ENCODE measurements at regions not wholly inside any gene's neighbourhood (a gene's known extent, or its start where the extent isn't known, plus 50 kb on each side); places are given as distances from the start of the nearest gene placed in this dataset.
"Not testable (repeated sequence)": the region's sequence is repeated elsewhere in the genome, so short reads cannot be mapped to it uniquely, and the experiment has no call there.

DNA sequence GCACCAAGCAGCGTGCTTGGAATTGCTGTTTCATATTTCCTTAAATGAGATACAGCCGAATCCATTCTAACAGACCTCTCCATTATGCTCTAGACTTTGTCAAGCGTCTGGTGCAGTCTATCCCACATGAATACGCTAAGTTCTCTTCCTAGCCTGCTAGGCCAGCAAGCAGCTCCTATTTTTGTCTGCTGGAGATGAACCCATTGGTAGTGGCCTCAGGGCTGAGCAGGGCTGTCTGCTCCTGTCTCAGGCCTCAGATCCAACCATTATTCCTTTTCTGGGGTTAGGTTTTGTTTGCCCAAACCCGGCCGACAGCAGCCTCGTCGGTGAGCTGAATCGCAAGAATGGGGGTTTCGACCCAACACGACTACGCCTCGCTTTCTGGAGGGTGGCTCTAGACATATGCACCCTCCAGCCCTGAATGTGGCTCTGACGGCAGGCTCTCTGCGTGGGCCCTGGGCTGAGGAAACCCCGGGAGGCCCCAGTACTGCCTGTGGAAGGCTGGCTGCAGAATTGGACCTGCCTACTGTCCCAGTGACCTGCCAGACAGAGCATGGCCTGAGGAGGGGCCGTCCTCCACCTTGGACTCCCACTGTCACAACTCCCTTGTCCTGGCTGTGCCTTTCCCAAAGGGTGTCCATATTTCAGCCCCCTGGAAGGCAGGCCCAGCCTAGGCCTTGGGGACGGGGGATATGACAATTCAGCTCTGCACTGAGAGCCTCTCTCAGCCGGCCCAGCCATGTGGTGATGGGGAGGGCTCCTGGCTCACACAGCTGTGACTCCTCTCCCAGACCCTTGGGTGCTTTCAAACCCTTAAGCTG lies 267.9 kb upstream of the TCERG1L start:
- ChIA-PET CTCF (no interaction called here), POLR2A (no interaction called here)
- Histone ChIP-seq H3K27ac (ENCODE audit: low read depth, low read length) (no peak overlapping the region), H3K9me3 (ENCODE audit: control insufficient read depth, insufficient read depth, low read length) (peaks cover 69% of the 10 kb centered on the region), H3K27me3 (ENCODE audit: control insufficient read depth, insufficient read depth, low read length) (no peaks in the 10 kb centered on the region), H3K4me3 (ENCODE audit: low read depth, low read length) (no peak overlapping the region)
- DNase-seq (ENCODE audit: low read depth, low spot score): no peak
- no peak for TF ChIP-seq CTCF (IDR thresholded peaks at IDR 0.05; ENCODE audit: low read depth, low read length)

DNA sequence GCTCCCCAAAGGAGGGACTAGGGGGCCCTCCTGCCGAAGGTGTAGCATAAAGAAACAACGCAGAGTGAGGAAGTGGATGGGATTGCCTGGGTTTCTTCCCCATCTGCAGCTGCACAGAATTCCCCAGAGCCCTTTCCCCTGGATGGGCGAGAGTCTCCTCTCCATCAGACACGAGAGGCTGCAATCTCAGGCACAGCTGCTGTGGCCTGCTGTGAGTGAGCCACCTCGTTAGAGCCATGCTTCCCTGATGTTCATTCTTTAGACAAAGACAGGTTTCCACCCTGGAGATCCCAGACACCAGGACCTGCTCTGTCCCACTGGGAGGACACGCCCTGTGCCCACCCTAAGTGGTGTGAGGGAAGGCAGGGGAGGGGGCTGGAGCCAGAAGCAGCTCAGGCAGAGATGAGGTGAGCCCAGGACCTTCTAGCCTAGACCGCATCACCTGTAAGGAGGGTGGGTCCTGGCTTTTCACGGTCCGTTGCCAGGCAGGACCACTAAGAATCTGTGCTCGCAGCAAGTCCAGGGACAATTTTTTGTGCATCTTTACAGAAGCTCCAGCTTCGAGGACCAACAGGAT lies 268.6 kb upstream of the TCERG1L start:
- Histone ChIP-seq H3K27me3 (ENCODE audit: control insufficient read depth, insufficient read depth, low read length) (no peaks in the 10 kb centered on the region), H3K4me3 (ENCODE audit: low read depth, low read length) (no peak overlapping the region), H3K27ac (ENCODE audit: low read depth, low read length) (no peak overlapping the region), H3K9me3 (ENCODE audit: control insufficient read depth, insufficient read depth, low read length) (peaks cover 68% of the 10 kb centered on the region)
- ChIA-PET POLR2A (no interaction called here), CTCF (no interaction called here)
- no peak for TF ChIP-seq CTCF (IDR thresholded peaks at IDR 0.05; ENCODE audit: low read depth, low read length)
- no peak for DNase-seq (ENCODE audit: low read depth, low spot score)

GRCh38 chr10:131580674-131581073 lies 269.2 kb upstream of the TCERG1L start:
- H3K9me3 ChIP-seq (ENCODE audit: control insufficient read depth, insufficient read depth, low read length): peaks cover 67% of the 10 kb centered on the region
- DNase-seq (ENCODE audit: low read depth, low spot score): no peak
- ChIA-PET CTCF (no interaction called here), POLR2A (no interaction called here)
- no peak overlapping the region for H3K27ac ChIP-seq (ENCODE audit: low read depth, low read length)
- TF ChIP-seq CTCF (IDR thresholded peaks at IDR 0.05; ENCODE audit: low read depth, low read length): no peak
- no peaks in the 10 kb centered on the region for H3K27me3 ChIP-seq (ENCODE audit: control insufficient read depth, insufficient read depth, low read length)
- no peak overlapping the region for H3K4me3 ChIP-seq (ENCODE audit: low read depth, low read length)

GRCh38 chr10:131581547-131581946 lies 270.0 kb upstream of the TCERG1L start:
- POLR2A ChIA-PET; H3K27me3 ChIP-seq (ENCODE audit: control insufficient read depth, insufficient read depth, low read length); H3K4me3 ChIP-seq (ENCODE audit: low read depth, low read length); H3K27ac ChIP-seq (ENCODE audit: low read depth, low read length); CTCF ChIA-PET; DNase-seq (ENCODE audit: low read depth, low spot score): not testable (repeated sequence)
- peaks cover 67% of the 10 kb centered on the region for H3K9me3 ChIP-seq (ENCODE audit: control insufficient read depth, insufficient read depth, low read length)

- no peak for TF ChIP-seq CTCF (IDR thresholded peaks at IDR 0.05; ENCODE audit: low read depth, low read length)
- H3K9me3 ChIP-seq (ENCODE audit: control insufficient read depth, insufficient read depth, low read length): peaks cover 69% of the 10 kb centered on the region
- DNase-seq (ENCODE audit: low read depth, low spot score): no peak
- CTCF ChIA-PET: no interaction called here
- H3K27ac ChIP-seq (ENCODE audit: low read depth, low read length): no peak overlapping the region
- no peaks in the 10 kb centered on the region for H3K27me3 ChIP-seq (ENCODE audit: control insufficient read depth, insufficient read depth, low read length)
- POLR2A ChIA-PET: no interaction called here
- no peak overlapping the region for H3K4me3 ChIP-seq (ENCODE audit: low read depth, low read length)
These were observed 272.8 kb upstream of the TCERG1L start for GRCh38 chr10:131584287-131584686.
